ENCODE measurements at regions not wholly inside any gene's neighbourhood (a gene's known extent, or its start where the extent isn't known, plus 50 kb on each side); places are given as distances from the start of the nearest gene placed in this dataset.
"Not testable (repeated sequence)": the region's sequence is repeated elsewhere in the genome, so short reads cannot be mapped to it uniquely, and the experiment has no call there.

DNA sequence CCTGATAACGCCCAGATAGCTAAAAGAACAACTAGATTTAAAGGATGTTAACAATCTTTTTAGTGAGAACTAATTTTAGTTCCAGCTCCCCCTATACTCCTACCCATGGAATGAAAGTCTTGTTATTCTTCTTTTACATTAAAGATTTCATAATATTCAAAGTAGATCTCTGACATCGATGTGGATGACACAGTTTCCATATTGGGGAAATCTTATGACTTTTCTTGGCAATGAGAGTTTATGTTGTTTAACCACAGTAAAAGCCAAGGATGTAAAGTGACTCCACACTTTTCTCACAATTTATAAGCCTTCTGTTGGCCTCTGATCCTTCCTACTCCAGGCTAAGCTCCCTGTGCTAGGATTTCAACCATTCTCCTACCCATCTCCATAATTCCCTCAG, 332.6 kb upstream of the KCNMB2 start:
- Histone ChIP-seq H3K27ac (ENCODE audit: low read depth, low read length) (no peak overlapping the region), H3K36me3 (ENCODE audit: control insufficient read depth in 1 of 2, insufficient read depth in 2 of 2, low read length in 2 of 2) (no peaks in the 10 kb centered on the region), H3K4me3 (ENCODE audit: low read depth in 1 of 2, low read length in 2 of 2) (no peak overlapping the region), H3K9ac (ENCODE audit: low read depth in 1 of 2, low read length in 2 of 2) (no peak overlapping the region), H3K27me3 (ENCODE audit: control insufficient read depth in 1 of 2, insufficient read depth in 2 of 2, low read length in 2 of 2) (no peaks in the 10 kb centered on the region), H3K4me1 (ENCODE audit: control insufficient read depth in 1 of 2, insufficient read depth in 2 of 2, low read length in 2 of 2) (peaks cover 0 to 7% of the 10 kb centered on the region in 2 donors), H3K9me3 (ENCODE audit: control insufficient read depth in 1 of 2, low read length in 2 of 2) (no peaks in the 10 kb centered on the region)

DNA sequence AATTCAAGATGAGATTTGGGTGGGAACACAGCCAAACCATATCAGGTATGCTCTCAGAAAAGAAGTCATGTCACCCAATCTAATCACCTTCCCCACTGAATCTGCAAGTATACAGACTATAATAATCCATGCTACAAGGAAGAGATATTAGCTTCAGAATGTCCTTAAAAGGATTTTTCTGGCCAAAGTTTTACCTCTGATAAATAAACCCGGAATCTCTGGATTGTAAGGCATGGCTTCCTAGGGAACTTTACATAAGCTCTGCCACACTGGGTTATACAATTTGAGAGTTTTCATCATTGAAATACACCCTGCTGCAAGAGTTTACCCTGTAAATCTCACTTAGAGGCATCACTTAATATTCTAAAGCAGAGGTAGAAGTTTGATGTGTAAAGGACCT, 330.5 kb upstream of the KCNMB2 start:
- H3K9ac ChIP-seq (ENCODE audit: low read depth in 1 of 2, low read length in 2 of 2), result no peak overlapping the region
- H3K27me3 ChIP-seq (ENCODE audit: control insufficient read depth in 1 of 2, insufficient read depth in 2 of 2, low read length in 2 of 2), result no peaks in the 10 kb centered on the region
- H3K9me3 ChIP-seq (ENCODE audit: control insufficient read depth in 1 of 2, low read length in 2 of 2), result no peaks in the 10 kb centered on the region
- H3K4me3 ChIP-seq (ENCODE audit: low read depth in 1 of 2, low read length in 2 of 2), result no peak overlapping the region
- no peaks in the 10 kb centered on the region for H3K36me3 ChIP-seq (ENCODE audit: control insufficient read depth in 1 of 2, insufficient read depth in 2 of 2, low read length in 2 of 2)
- peaks cover 0 to 7% of the 10 kb centered on the region in 2 donors for H3K4me1 ChIP-seq (ENCODE audit: control insufficient read depth in 1 of 2, insufficient read depth in 2 of 2, low read length in 2 of 2)
- no peak overlapping the region for H3K27ac ChIP-seq (ENCODE audit: low read depth, low read length)

DNA sequence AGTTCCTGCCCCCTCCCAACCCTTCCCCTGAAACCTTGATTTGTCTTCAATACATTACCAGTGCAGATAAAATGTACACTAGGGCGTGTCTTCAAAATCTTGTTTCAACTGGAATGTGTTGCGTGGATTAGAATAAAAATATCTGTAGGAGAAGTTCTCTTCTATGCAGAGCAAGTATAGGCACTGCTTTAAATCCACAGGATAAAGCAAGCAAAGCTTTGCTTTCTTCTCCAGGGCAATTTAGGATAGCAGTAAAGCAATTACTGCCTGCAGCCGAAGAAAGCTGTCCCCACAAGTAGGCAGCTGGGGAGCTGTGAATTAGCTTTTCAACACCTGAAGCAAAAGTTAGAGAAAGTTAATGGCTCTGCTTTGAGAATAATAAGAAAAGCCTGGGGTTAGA, 329.7 kb upstream of the KCNMB2 start:
- Histone ChIP-seq H3K27ac (ENCODE audit: low read depth, low read length) (no peak overlapping the region), H3K27me3 (ENCODE audit: control insufficient read depth in 1 of 2, insufficient read depth in 2 of 2, low read length in 2 of 2) (no peaks in the 10 kb centered on the region), H3K4me1 (ENCODE audit: control insufficient read depth in 1 of 2, insufficient read depth in 2 of 2, low read length in 2 of 2) (peaks cover 0 to 7% of the 10 kb centered on the region in 2 donors), H3K36me3 (ENCODE audit: control insufficient read depth in 1 of 2, insufficient read depth in 2 of 2, low read length in 2 of 2) (no peaks in the 10 kb centered on the region), H3K4me3 (ENCODE audit: low read depth in 1 of 2, low read length in 2 of 2) (no peak overlapping the region), H3K9me3 (ENCODE audit: control insufficient read depth in 1 of 2, low read length in 2 of 2) (no peaks in the 10 kb centered on the region), H3K9ac (ENCODE audit: low read depth in 1 of 2, low read length in 2 of 2) (no peak overlapping the region)

DNA sequence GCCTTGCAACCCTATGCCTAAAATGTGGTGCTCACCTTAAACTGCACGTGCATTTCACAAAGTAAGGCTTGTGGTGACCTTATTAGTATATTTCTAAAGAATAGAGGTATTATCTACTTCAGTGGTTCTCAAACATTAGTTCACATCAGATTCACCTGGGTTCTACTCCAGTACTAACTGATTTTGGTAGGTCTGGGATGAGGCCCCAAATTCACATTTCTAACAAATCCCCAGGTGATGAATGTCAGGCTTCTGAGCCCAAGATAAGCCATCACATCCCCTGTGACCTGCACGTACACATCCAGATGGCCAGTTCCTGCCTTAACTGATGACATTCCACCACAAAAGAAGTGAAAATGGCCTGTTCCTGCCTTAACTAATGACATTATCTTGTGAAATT, 329.1 kb upstream of the KCNMB2 start:
- H3K27ac ChIP-seq (ENCODE audit: low read depth, low read length); H3K9ac ChIP-seq (ENCODE audit: low read depth in 1 of 2, low read length in 2 of 2); H3K4me3 ChIP-seq (ENCODE audit: low read depth in 1 of 2, low read length in 2 of 2); H3K4me1 ChIP-seq (ENCODE audit: control insufficient read depth in 1 of 2, insufficient read depth in 2 of 2, low read length in 2 of 2); H3K9me3 ChIP-seq (ENCODE audit: control insufficient read depth in 1 of 2, low read length in 2 of 2); H3K36me3 ChIP-seq (ENCODE audit: control insufficient read depth in 1 of 2, insufficient read depth in 2 of 2, low read length in 2 of 2); H3K27me3 ChIP-seq (ENCODE audit: control insufficient read depth in 1 of 2, insufficient read depth in 2 of 2, low read length in 2 of 2): not testable (repeated sequence)

DNA sequence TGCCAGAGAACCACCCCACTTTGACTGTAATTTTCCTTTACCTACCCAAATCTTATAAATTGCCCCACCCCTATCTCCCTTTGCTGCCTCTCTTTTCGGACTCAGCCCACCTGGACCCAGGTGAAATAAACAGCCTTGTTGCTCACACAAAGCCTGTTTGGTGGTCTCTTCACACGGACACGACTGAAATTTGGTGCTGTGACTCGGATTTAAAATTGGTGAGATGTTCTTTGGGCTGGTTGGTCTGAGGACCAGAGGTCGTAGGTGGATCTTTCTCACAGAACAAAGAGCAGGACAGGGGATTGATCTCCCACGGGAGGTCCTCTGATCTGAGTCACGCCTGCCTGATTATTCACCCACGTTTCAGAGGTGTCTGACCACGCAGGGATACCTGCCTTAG, 328.6 kb upstream of the KCNMB2 start:
- not testable (repeated sequence) for H3K4me3 ChIP-seq (ENCODE audit: low read depth in 1 of 2, low read length in 2 of 2); H3K9me3 ChIP-seq (ENCODE audit: control insufficient read depth in 1 of 2, low read length in 2 of 2); H3K9ac ChIP-seq (ENCODE audit: low read depth in 1 of 2, low read length in 2 of 2); H3K36me3 ChIP-seq (ENCODE audit: control insufficient read depth in 1 of 2, insufficient read depth in 2 of 2, low read length in 2 of 2); H3K4me1 ChIP-seq (ENCODE audit: control insufficient read depth in 1 of 2, insufficient read depth in 2 of 2, low read length in 2 of 2); H3K27ac ChIP-seq (ENCODE audit: low read depth, low read length); H3K27me3 ChIP-seq (ENCODE audit: control insufficient read depth in 1 of 2, insufficient read depth in 2 of 2, low read length in 2 of 2)

DNA sequence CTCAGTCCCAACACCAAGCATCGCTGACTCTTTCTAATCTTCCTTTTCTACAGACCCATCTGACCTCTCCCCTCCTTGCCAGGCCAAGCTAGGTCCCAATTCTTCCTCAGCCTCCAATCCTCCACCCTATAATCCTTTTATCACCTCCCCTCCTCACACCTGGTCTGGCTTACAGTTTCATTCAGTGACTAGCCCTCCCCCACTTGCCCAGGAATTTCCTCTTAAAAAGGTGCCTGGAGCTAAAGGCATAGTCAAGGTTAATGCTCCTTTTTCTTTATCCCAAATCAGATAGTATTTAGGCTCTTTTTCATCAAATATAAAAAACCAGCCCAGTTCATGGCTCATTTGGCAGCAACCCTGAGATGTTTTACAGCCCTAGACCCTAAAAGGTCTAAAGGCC, 327.1 kb upstream of the KCNMB2 start:
- not testable (repeated sequence) for H3K9me3 ChIP-seq (ENCODE audit: control insufficient read depth in 1 of 2, low read length in 2 of 2); H3K9ac ChIP-seq (ENCODE audit: low read depth in 1 of 2, low read length in 2 of 2); H3K4me1 ChIP-seq (ENCODE audit: control insufficient read depth in 1 of 2, insufficient read depth in 2 of 2, low read length in 2 of 2); H3K4me3 ChIP-seq (ENCODE audit: low read depth in 1 of 2, low read length in 2 of 2); H3K27ac ChIP-seq (ENCODE audit: low read depth, low read length); H3K36me3 ChIP-seq (ENCODE audit: control insufficient read depth in 1 of 2, insufficient read depth in 2 of 2, low read length in 2 of 2); H3K27me3 ChIP-seq (ENCODE audit: control insufficient read depth in 1 of 2, insufficient read depth in 2 of 2, low read length in 2 of 2)

DNA sequence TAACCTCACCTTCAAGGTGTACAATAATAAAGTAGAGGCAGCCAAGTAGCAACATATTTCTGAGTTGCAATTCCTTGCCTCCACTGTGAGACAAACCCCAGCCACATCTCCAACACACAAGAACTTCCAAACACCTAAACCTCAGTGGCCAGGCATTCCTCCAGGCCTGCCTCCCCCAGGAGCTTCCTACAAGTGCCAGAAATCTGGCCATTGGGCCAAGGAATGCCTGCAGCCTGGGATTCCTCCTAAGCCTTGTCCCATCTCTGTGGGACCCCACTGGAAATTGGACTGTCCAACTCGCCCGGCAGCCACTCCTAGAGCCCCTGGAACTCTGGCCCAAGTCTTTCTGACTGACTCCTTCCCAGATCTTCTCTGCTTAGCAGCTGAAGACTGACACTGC, 326.6 kb upstream of the KCNMB2 start:
- not testable (repeated sequence) for H3K36me3 ChIP-seq (ENCODE audit: control insufficient read depth in 1 of 2, insufficient read depth in 2 of 2, low read length in 2 of 2); H3K9ac ChIP-seq (ENCODE audit: low read depth in 1 of 2, low read length in 2 of 2); H3K9me3 ChIP-seq (ENCODE audit: control insufficient read depth in 1 of 2, low read length in 2 of 2); H3K27ac ChIP-seq (ENCODE audit: low read depth, low read length); H3K4me3 ChIP-seq (ENCODE audit: low read depth in 1 of 2, low read length in 2 of 2); H3K27me3 ChIP-seq (ENCODE audit: control insufficient read depth in 1 of 2, insufficient read depth in 2 of 2, low read length in 2 of 2); H3K4me1 ChIP-seq (ENCODE audit: control insufficient read depth in 1 of 2, insufficient read depth in 2 of 2, low read length in 2 of 2)

DNA sequence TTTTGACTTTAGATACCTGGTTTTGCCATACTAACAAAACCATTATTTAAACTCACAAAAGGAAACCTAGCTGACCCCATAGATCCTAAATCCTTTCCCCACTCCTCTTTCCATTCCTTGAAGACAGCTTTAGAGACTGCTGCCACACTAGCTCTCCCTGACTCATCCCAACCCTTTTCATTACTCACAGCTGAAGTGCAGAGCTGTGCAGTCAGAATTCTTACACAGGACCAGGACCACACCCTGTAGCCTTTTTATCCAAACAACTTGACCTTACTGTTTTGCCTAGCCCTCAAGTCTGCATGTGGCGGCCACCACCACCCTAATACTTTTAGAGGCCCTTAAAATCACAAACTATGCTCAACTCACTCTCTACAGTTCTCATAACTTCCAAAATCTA, 325.1 kb upstream of the KCNMB2 start:
- H3K27me3 ChIP-seq (ENCODE audit: control insufficient read depth in 1 of 2, insufficient read depth in 2 of 2, low read length in 2 of 2); H3K9me3 ChIP-seq (ENCODE audit: control insufficient read depth in 1 of 2, low read length in 2 of 2); H3K4me1 ChIP-seq (ENCODE audit: control insufficient read depth in 1 of 2, insufficient read depth in 2 of 2, low read length in 2 of 2); H3K36me3 ChIP-seq (ENCODE audit: control insufficient read depth in 1 of 2, insufficient read depth in 2 of 2, low read length in 2 of 2); H3K4me3 ChIP-seq (ENCODE audit: low read depth in 1 of 2, low read length in 2 of 2); H3K9ac ChIP-seq (ENCODE audit: low read depth in 1 of 2, low read length in 2 of 2); H3K27ac ChIP-seq (ENCODE audit: low read depth, low read length): not testable (repeated sequence)

DNA sequence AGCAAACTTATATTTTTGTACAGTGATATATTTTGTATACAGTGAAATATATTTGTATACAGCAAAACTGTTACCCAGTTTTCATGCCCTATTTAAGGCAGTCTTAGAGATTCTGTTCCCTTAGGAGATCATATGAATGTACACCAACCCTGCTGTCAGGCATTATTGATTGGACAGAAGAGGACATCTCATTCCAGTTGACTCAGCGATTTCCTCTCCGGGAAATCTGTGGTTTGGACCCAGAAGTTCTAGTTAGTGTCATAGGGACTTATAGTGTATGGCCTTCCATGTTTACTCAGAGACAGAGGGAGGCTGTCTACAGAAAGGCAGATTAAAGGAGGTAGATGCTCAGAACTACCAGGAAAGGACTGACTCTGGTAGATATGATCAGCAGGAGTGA, 318.8 kb upstream of the KCNMB2 start:
- no peaks in the 10 kb centered on the region for H3K9me3 ChIP-seq (ENCODE audit: control insufficient read depth in 1 of 2, low read length in 2 of 2)
- H3K36me3 ChIP-seq (ENCODE audit: control insufficient read depth in 1 of 2, insufficient read depth in 2 of 2, low read length in 2 of 2), result no peaks in the 10 kb centered on the region
- no peak overlapping the region for H3K9ac ChIP-seq (ENCODE audit: low read depth in 1 of 2, low read length in 2 of 2)
- H3K27ac ChIP-seq (ENCODE audit: low read depth, low read length), result no peak overlapping the region
- no peak overlapping the region for H3K4me3 ChIP-seq (ENCODE audit: low read depth in 1 of 2, low read length in 2 of 2)
- H3K4me1 ChIP-seq (ENCODE audit: control insufficient read depth in 1 of 2, insufficient read depth in 2 of 2, low read length in 2 of 2), result no peaks in the 10 kb centered on the region
- H3K27me3 ChIP-seq (ENCODE audit: control insufficient read depth in 1 of 2, insufficient read depth in 2 of 2, low read length in 2 of 2), result no peaks in the 10 kb centered on the region

DNA sequence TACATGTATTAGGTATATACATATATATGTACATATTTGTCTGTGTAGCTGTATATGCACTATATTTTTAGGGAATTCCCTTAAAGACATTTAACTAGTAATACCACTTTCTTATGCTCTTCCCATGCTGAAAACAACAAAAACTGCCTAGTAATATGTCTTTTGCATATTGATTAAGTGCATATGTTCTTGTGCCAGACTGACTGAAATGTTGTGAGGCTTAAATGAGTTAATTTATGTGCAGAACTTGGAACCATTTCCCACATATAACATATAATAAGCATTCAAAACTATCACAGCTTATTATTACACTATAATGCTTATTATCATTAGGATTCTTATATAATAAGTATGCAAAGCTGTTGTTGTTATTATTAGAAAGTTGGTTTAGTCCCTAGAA, 318.0 kb upstream of the KCNMB2 start:
- Histone ChIP-seq H3K9ac (ENCODE audit: low read depth in 1 of 2, low read length in 2 of 2) (no peak overlapping the region), H3K4me3 (ENCODE audit: low read depth in 1 of 2, low read length in 2 of 2) (no peak overlapping the region), H3K4me1 (ENCODE audit: control insufficient read depth in 1 of 2, insufficient read depth in 2 of 2, low read length in 2 of 2) (no peaks in the 10 kb centered on the region), H3K36me3 (ENCODE audit: control insufficient read depth in 1 of 2, insufficient read depth in 2 of 2, low read length in 2 of 2) (no peaks in the 10 kb centered on the region), H3K27me3 (ENCODE audit: control insufficient read depth in 1 of 2, insufficient read depth in 2 of 2, low read length in 2 of 2) (no peaks in the 10 kb centered on the region), H3K27ac (ENCODE audit: low read depth, low read length) (no peak overlapping the region), H3K9me3 (ENCODE audit: control insufficient read depth in 1 of 2, low read length in 2 of 2) (no peaks in the 10 kb centered on the region)

DNA sequence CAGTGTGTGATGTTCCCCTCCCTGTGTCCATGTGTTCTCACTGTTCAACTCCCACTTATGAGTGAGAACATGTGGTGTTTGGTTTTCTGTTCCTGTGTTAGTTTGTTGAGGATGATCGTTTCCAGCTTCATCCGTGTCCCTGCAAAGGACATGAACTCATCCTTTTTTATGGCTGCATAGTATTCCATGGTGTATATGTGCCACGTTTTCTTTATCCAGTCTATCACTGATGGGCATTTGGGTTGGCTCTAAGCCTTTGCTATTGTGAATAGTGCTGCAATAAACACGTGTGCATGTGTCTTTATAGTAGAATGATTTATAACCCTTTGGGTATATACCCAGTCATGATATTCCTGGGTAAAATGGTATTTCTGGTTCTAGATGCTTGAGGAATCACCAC, 316.6 kb upstream of the KCNMB2 start:
- not testable (repeated sequence) for H3K4me3 ChIP-seq (ENCODE audit: low read depth in 1 of 2, low read length in 2 of 2)

More for the DNA sequence above, 316.6 kb upstream of the KCNMB2 start:
- not testable (repeated sequence) for H3K4me1 ChIP-seq (ENCODE audit: control insufficient read depth in 1 of 2, insufficient read depth in 2 of 2, low read length in 2 of 2); H3K27me3 ChIP-seq (ENCODE audit: control insufficient read depth in 1 of 2, insufficient read depth in 2 of 2, low read length in 2 of 2); H3K36me3 ChIP-seq (ENCODE audit: control insufficient read depth in 1 of 2, insufficient read depth in 2 of 2, low read length in 2 of 2); H3K9ac ChIP-seq (ENCODE audit: low read depth in 1 of 2, low read length in 2 of 2); H3K27ac ChIP-seq (ENCODE audit: low read depth, low read length); H3K9me3 ChIP-seq (ENCODE audit: control insufficient read depth in 1 of 2, low read length in 2 of 2)

Measured in duodenal mucosa (tissue), 2 donors.